Adrenal gland (tissue), 9 donors: ENCODE measurements at regions not wholly inside any gene's neighbourhood (a gene's known extent, or its start where the extent isn't known, plus 50 kb on each side); places are given as distances from the start of the nearest gene placed in this dataset.

ENCODE experiments used
- DNase-seq, 7 donors: peaks; one replicate each; pipeline ENCODE4 v3.0.0-alpha.2; 2019 to 2020
- H3K27ac ChIP-seq, 5 donors: fragments of 200-600 bp; sonication (generic) in 4 of 5; 1 replicate in 3 of 5; 2 replicates in 2 of 5; pipeline versions ENCODE4 v1.5.1 to v1.8.0; 2016 to 2020; ENCODE audit warnings: mild to moderate bottlenecking in 1 of 5
- H3K27me3 ChIP-seq: fragments of 200-600 bp; 2 replicates; pipeline ENCODE4 v1.8.0; 2021
- H3K36me3 ChIP-seq, 2 donors: fragments of 200-600 bp; replicated peaks in 1 of 2; 1 replicate in 1 of 2; 2 replicates in 1 of 2; pipeline versions ENCODE4 v1.5.1 to v1.8.0; 2018 to 2022
- H3K4me1 ChIP-seq, 2 donors: fragments of 200-600 bp; replicated peaks in 1 of 2; 1 replicate in 1 of 2; 2 replicates in 1 of 2; pipeline versions ENCODE4 v1.5.1 to v1.8.0; 2018 to 2021
- H3K4me3 ChIP-seq, 4 donors: fragments of 200-600 bp; sonication (generic) in 3 of 4; one replicate each; pipeline ENCODE4 v1.5.1; 2016 to 2018
- H3K9me3 ChIP-seq, 3 donors: fragments of 200-600 bp; sonication (generic) in 1 of 3; replicated peaks in 1 of 3; 1 replicate in 2 of 3; 2 replicates in 1 of 3; pipeline versions ENCODE4 v1.5.1 to v1.8.0; 2016 to 2021
- POLR2A ChIP-seq, 2 donors: fragments of 450-650 bp; IDR thresholded peaks; one replicate each; pipeline ENCODE4 v1.6.1; 2017; ENCODE audit warnings: antibody characterized with exemption in 2 of 2, mild to moderate bottlenecking in 2 of 2, moderate library complexity in 1 of 2
- WGBS, 4 donors: extraction: QIAGEN DNeasy Blood & Tissue Kit in 2 of 4; methylation state at CpG; one replicate each; pipeline versions ENCODE4 v1.1.5 to v1.1.7; 2013 to 2017; 5-methylcytosine and 5-hydroxymethylcytosine counted together
- intact Hi-C, 2 donors: fragments of 100-400 bp; cut with DNase I; formaldehyde crosslinking; loops; one replicate each; pipeline versions ENCODE4 v1.14.1 to v1.15.0; 2022 to 2023
- TF ChIP-seq, protein P1 (sequence below), 6 experiments: fragments of 450-650 bp in 4 of 6; fragments of 200-600 bp in 2 of 6; sonication (generic) in 1 of 6; IDR thresholded peaks; 1 replicate in 5 of 6; 2 replicates in 1 of 6; pipeline versions ENCODE4 v1.5.1 to v1.8.0; 2016 to 2021; ENCODE audit warnings: antibody characterized with exemption in 6 of 6, mild to moderate bottlenecking in 2 of 6, moderate library complexity in 1 of 6
- donor health status: healthy with polysubstance abuse.
- donor health status: Bipolar disorder and iron deficiency.
- donor health status: DM: yes; HTN: yes; CAD: no.
- donor health status: DM: no; HTN: no; CAD: no.
- donor health status: DM: no; HTN: no; CAD: no.

GRCh38 chr6:165991341-165991740 lies 176.3 kb downstream of the TBXT start:
- TF ChIP-seq, protein P1, sequence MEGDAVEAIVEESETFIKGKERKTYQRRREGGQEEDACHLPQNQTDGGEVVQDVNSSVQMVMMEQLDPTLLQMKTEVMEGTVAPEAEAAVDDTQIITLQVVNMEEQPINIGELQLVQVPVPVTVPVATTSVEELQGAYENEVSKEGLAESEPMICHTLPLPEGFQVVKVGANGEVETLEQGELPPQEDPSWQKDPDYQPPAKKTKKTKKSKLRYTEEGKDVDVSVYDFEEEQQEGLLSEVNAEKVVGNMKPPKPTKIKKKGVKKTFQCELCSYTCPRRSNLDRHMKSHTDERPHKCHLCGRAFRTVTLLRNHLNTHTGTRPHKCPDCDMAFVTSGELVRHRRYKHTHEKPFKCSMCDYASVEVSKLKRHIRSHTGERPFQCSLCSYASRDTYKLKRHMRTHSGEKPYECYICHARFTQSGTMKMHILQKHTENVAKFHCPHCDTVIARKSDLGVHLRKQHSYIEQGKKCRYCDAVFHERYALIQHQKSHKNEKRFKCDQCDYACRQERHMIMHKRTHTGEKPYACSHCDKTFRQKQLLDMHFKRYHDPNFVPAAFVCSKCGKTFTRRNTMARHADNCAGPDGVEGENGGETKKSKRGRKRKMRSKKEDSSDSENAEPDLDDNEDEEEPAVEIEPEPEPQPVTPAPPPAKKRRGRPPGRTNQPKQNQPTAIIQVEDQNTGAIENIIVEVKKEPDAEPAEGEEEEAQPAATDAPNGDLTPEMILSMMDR (IDR thresholded peaks at IDR 0.05): no peak
- no peak for TF ChIP-seq POLR2A (IDR thresholded peaks at IDR 0.05)
- Histone ChIP-seq H3K4me3 (no peak overlapping the region), H3K36me3 (no peaks in the 10 kb centered on the region), H3K27me3 (no peaks in the 10 kb centered on the region), H3K9me3 (no peaks in the 10 kb centered on the region), H3K4me1 (peaks cover 0 to 7% of the 10 kb centered on the region in 2 donors), H3K27ac (no peak overlapping the region)
- no peak for DNase-seq
- WGBS, 4 donors: 85 to 92% (median 86%) methylated on average over 14 of the region's 14 CpGs
- intact Hi-C loops: no loop called here

- Histone ChIP-seq H3K36me3 (no peaks in the 10 kb centered on the region), H3K27ac (no peak overlapping the region), H3K4me1 (peaks cover 0 to 7% of the 10 kb centered on the region in 2 donors), H3K27me3 (no peaks in the 10 kb centered on the region), H3K9me3 (no peaks in the 10 kb centered on the region), H3K4me3 (no peak overlapping the region)
- DNase-seq: no peak
- WGBS, 4 donors: 71 to 82% (median 77%) methylated on average over 2 of the region's 2 CpGs
- TF ChIP-seq POLR2A (IDR thresholded peaks at IDR 0.05): no peak
- TF ChIP-seq, protein P1 (IDR thresholded peaks at IDR 0.05): no peak
- intact Hi-C loops: no loop called here
These were observed 177.4 kb downstream of the TBXT start for GRCh38 chr6:165990216-165990615.

DNA sequence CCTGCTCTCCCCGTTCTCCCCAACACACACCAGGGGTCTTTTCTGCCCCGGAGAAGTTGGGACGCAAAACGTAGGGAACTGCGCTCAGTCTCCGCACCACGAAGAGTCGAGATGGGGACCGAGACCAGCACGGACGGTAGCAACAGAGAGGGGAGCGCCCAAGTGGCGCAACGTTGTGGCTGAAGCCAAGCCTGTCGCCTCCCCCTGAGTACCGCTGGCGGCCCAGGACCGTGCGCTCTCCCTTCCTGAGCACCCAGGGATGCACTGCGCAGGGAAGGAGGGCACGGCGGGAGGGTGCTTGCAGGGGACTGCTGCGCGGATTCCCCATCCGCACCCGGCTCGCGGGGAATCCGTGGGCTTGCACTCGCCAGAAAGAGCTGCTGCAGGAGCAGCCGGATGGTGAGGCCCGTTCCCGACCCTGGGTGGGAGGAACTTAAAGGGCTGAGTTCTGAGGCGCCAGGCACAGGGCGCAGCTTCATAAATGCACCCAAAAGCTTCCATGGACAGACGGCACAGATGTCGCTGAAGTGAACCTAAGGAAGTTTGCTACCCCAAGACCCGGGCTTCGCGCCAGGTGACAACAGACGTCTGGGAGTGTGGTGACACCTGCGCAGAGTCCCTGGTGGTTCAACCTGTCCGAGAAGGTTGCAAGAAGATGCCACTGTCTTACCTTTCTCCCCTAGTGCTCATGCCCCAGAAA lies 178.7 kb downstream of the TBXT start:
- WGBS, 4 donors: 7 to 15% (median 12%) methylated on average over 25 to 43 of the region's 43 CpGs
- H3K27me3 ChIP-seq: no peaks in the 10 kb centered on the region
- no peak for TF ChIP-seq POLR2A (IDR thresholded peaks at IDR 0.05)
- TF ChIP-seq, protein P1 (IDR thresholded peaks at IDR 0.05): no peak
- intact Hi-C loops: no loop called here
- no peaks in the 10 kb centered on the region for H3K36me3 ChIP-seq
- H3K27ac ChIP-seq: peak overlapping the region in 2 of 5 donors; percentile 75 to 79
- no peaks in the 10 kb centered on the region for H3K9me3 ChIP-seq
- DNase-seq: peak in 2 of 7 donors; percentile 35 to 49
- H3K4me3 ChIP-seq: peak overlapping the region in 2 of 4 donors; percentile 63 to 70
- H3K4me1 ChIP-seq: peaks cover 0 to 7% of the 10 kb centered on the region in 2 donors

- Histone ChIP-seq H3K4me1 (peaks cover 0 to 7% of the 10 kb centered on the region in 2 donors), H3K27me3 (no peaks in the 10 kb centered on the region), H3K9me3 (no peaks in the 10 kb centered on the region), H3K27ac (peak overlapping the region in 3 of 5 donors; percentile 32 to 79 (median 75)), H3K36me3 (no peaks in the 10 kb centered on the region), H3K4me3 (peak overlapping the region in 3 of 4 donors; percentile 23 to 70 (median 63))
- no peak for TF ChIP-seq POLR2A (IDR thresholded peaks at IDR 0.05)
- TF ChIP-seq, protein P1 (IDR thresholded peaks at IDR 0.05): no peak
- DNase-seq: no peak
- WGBS, 4 donors: 1 to 2% (median 2%) methylated on average over 10 to 29 of the region's 29 CpGs; no CpG with 5 or more reads in 1 of the 4 donors
- intact Hi-C loops: no loop called here
These were observed 179.3 kb downstream of the TBXT start for GRCh38 chr6:165988302-165988756.
